ENCODE measurements at regions not wholly inside any gene's neighbourhood (a gene's known extent, or its start where the extent isn't known, plus 50 kb on each side); places are given as distances from the start of the nearest gene placed in this dataset.
"Not testable (repeated sequence)": the region's sequence is repeated elsewhere in the genome, so short reads cannot be mapped to it uniquely, and the experiment has no call there.

DNA sequence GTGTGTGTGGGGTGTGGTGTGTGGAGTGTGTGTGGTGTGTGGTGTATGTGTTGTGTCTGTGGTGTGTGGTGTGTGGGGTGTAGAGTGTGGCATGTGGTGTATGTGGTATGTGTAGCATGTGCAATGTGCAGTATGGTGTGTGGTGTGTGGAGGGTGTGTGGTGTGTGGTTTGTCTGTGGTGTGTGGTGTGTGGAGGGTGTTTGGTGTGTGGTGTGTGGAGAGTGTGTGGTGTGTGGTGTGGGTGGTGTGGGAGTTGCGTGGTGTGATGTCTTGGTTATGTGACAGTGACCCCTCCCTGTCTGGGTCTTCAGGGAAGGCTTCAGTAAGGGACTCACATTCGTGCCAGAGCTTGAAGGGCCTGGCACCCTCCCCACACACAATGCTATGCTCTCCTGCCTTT, 718.2 kb upstream of the SOX11 start:
- TF ChIP-seq, protein P1, sequence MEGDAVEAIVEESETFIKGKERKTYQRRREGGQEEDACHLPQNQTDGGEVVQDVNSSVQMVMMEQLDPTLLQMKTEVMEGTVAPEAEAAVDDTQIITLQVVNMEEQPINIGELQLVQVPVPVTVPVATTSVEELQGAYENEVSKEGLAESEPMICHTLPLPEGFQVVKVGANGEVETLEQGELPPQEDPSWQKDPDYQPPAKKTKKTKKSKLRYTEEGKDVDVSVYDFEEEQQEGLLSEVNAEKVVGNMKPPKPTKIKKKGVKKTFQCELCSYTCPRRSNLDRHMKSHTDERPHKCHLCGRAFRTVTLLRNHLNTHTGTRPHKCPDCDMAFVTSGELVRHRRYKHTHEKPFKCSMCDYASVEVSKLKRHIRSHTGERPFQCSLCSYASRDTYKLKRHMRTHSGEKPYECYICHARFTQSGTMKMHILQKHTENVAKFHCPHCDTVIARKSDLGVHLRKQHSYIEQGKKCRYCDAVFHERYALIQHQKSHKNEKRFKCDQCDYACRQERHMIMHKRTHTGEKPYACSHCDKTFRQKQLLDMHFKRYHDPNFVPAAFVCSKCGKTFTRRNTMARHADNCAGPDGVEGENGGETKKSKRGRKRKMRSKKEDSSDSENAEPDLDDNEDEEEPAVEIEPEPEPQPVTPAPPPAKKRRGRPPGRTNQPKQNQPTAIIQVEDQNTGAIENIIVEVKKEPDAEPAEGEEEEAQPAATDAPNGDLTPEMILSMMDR (IDR thresholded peaks at IDR 0.05; ENCODE audit: control insufficient read depth, extremely low read depth, insufficient read depth), result no peak
- DNase-seq (ENCODE audit: low read depth), result no peak
- no peak overlapping the region for H3K4me3 ChIP-seq (ENCODE audit: low read depth, low read length)

DNA sequence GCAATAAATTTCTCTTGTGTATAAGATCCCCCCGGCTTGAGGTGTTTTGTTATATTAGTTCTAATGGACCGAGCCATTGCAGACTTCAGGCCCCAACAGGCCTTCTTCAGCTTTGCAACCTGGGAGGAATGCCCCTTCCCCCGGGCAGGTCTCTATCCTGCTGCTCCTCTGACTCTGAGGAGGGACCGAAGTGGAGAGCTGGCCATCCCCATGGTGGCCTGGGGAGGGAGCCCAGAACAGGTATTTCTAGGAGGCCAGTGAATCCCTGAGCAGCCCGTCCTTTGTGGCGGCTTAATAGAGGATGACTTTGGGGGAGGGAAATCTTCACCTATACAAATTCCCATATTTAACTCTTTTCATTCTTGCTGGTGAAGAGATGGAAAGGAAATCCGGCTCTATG, 715.8 kb upstream of the SOX11 start:
- no peak for DNase-seq (ENCODE audit: low read depth)
- TF ChIP-seq, protein P1 (IDR thresholded peaks at IDR 0.05; ENCODE audit: control insufficient read depth, extremely low read depth, insufficient read depth), result no peak
- H3K4me3 ChIP-seq (ENCODE audit: low read depth, low read length), result no peak overlapping the region

DNA sequence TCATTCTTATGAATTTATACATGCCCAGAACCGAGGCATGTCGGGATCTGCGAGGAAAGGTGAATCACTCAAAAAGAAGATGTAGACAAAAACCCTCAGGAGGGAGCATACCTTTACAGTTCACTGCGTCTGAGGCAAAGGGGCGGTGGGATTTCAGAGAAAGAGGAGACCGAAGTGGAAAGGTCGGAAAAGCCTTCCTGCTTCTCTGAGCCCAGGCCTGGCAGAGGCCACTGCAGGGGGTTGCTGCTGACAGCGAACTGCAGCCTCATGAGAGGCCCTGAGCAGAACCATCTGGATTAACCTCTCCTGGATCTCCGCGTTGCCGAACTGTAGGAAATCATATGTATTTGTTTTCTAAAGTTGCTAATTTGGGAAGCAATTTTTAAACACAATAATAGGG, 713.1 kb upstream of the SOX11 start:
- TF ChIP-seq, protein P1 (IDR thresholded peaks at IDR 0.05; ENCODE audit: control insufficient read depth, extremely low read depth, insufficient read depth), result no peak
- DNase-seq (ENCODE audit: low read depth), result no peak
- H3K4me3 ChIP-seq (ENCODE audit: low read depth, low read length), result no peak overlapping the region

DNA sequence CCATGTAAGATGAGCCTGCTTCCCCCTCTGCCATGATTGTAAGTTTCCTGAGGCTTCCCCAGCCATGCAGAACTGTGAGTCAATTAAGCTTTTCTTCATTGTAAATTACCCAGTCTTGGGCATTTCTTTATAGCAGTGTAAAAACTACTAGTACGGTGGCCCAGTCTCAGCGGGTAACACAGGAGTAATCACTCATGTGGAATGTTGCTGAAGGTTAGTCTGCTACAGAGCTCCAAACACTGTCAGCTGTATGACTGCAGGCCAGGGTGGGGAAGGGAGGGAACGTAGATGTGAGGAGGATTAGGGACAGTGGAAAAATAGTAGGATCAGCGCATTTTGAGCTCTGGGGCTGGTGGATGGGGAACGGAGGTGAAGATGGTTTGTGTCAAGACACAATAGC, 711.2 kb upstream of the SOX11 start:
- no peak for DNase-seq (ENCODE audit: low read depth)
- TF ChIP-seq, protein P1 (IDR thresholded peaks at IDR 0.05; ENCODE audit: control insufficient read depth, extremely low read depth, insufficient read depth), result no peak
- no peak overlapping the region for H3K4me3 ChIP-seq (ENCODE audit: low read depth, low read length)

DNA sequence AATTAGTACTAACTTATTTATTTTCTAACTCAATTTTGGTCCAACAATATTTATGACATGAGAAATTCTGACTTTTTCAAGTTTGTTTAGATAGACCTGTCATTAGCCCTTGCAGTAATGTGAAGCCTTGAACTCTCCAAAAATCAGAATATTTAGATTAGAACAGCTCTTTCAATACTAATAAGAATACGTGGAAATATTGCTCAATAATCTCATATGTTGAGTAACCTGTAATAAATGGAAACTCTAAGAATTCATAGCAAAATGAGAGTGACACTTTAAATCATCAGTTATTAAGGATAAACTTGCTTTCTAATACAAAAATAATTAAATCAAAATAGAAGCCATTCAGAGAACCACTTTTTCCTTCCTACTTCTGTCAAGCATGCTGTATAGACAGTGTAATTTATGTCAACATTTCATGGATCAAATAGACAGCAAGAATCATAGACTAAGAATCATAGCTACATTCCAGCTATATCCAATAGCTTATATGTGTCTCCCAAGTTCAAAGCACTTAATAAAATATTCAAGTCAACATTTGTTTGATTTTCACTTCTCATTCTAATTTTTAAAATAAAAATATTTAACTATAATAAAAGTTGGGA, 710.3 kb upstream of the SOX11 start:
- H3K4me3 ChIP-seq (ENCODE audit: low read depth, low read length), result no peak overlapping the region
- TF ChIP-seq, protein P1 (IDR thresholded peaks at IDR 0.05; ENCODE audit: control insufficient read depth, extremely low read depth, insufficient read depth), result no peak
- no peak for DNase-seq (ENCODE audit: low read depth)

DNA sequence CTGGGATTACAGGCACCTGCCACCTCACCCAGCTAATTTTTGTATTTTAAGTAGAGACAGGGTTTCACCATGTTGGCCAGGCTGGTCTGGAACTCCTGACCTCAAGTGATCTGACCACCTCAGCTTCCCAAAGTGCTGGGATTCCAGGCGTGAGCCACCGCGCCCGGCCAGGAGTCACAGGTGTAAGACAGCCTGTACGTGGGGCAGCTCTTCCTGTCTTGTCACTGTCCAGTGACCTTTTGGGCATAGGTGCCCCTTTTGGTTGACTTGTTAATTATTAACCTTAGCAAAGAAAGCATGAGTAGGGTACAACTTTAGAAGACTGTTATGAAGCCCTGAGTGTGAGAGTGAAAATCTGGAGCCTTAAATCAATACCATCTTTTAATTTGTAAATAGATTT, 703.7 kb upstream of the SOX11 start:
- DNase-seq (ENCODE audit: low read depth); H3K4me3 ChIP-seq (ENCODE audit: low read depth, low read length): not testable (repeated sequence)

DNA sequence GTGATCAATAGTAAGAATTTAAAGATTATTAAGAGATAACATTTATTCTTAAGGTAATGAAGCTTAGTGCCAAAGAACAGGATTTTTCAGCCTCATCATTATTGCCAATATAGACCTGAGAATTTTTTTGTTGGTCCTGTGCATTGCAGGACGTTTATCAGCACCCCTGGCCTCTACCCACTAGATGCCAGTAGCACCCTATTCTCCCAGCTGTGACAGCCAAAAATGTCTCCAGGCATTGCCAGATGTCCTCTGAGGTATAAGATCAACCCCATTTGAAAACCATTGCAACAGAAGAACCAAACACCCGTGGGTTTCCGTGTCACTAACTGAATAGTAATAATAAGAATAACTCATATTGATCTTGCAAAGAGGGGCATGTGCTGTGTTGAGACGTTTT, 700.0 kb upstream of the SOX11 start:
- peak; percentile 13 for DNase-seq (ENCODE audit: low read depth)
- H3K4me3 ChIP-seq (ENCODE audit: low read depth, low read length), result no peak overlapping the region
- TF ChIP-seq, protein P1 (IDR thresholded peaks at IDR 0.05; ENCODE audit: control insufficient read depth, extremely low read depth, insufficient read depth), result peak; percentile 66
